ENCODE measurements at regions not wholly inside any gene's neighbourhood (a gene's known extent, or its start where the extent isn't known, plus 50 kb on each side); places are given as distances from the start of the nearest gene placed in this dataset.

GRCh38 chr2:6760132-6760531 lies 105.6 kb downstream of the CMPK2 start:
- no peak overlapping the region for H3K27ac ChIP-seq (ENCODE audit: low read length)
- H3F3A ChIP-seq (ENCODE audit: insufficient read depth, low read length, poor library complexity, severe bottlenecking), result no peaks in the 10 kb centered on the region
- H3K9me3 ChIP-seq (ENCODE audit: low read length), result no peaks in the 10 kb centered on the region
- no peaks in the 10 kb centered on the region for H3K9me2 ChIP-seq (ENCODE audit: insufficient read depth, low read length)
- no peaks in the 10 kb centered on the region for H3K27me3 ChIP-seq (ENCODE audit: insufficient read depth, low read depth, low read length)
- H3K36me3 ChIP-seq (ENCODE audit: insufficient read depth, low read length), result no peaks in the 10 kb centered on the region
- no peak overlapping the region for H3K4me3 ChIP-seq (ENCODE audit: low read length)
- no peaks in the 10 kb centered on the region for H4K20me1 ChIP-seq (ENCODE audit: insufficient read depth)
- TF ChIP-seq EP300 (conservative IDR thresholded peaks at IDR 0.05; ENCODE audit: poor library complexity, severe bottlenecking) (no peak), RAD21 (conservative IDR thresholded peaks at IDR 0.05) (no peak), MXI1 (conservative IDR thresholded peaks at IDR 0.05; ENCODE audit: poor library complexity, severe bottlenecking) (no peak), REST (IDR thresholded peaks at IDR 0.05; ENCODE audit: borderline replicate concordance) (no peak), POLR2AphosphoS5 (IDR thresholded peaks at IDR 0.05) (no peak), SMC3 (conservative IDR thresholded peaks at IDR 0.05; ENCODE audit: poor library complexity) (no peak), TAF1 (IDR thresholded peaks at IDR 0.05; ENCODE audit: low read depth) (no peak), EZH2 (IDR thresholded peaks at IDR 0.05; ENCODE audit: borderline replicate concordance, insufficient read depth, low read length, poor library complexity, severe bottlenecking) (no peak), CTCF (IDR thresholded peaks at IDR 0.05; ENCODE audit: poor library complexity, severe bottlenecking) (no peak)
- no peak overlapping the region for H3K9ac ChIP-seq (ENCODE audit: low read length)
- no peak overlapping the region for H2AFZ ChIP-seq (ENCODE audit: low read depth, low read length)
- H3K4me2 ChIP-seq (ENCODE audit: low read length), result no peak overlapping the region
- no peaks in the 10 kb centered on the region for H3K79me2 ChIP-seq (replicated peaks; ENCODE audit: insufficient read depth, low read length)

GRCh38 chr2:6764968-6765723 lies 100.6 kb downstream of the CMPK2 start:
- no peak overlapping the region for H2AFZ ChIP-seq (ENCODE audit: low read depth, low read length)
- no peaks in the 10 kb centered on the region for H3K9me3 ChIP-seq (ENCODE audit: low read length)
- H3K4me3 ChIP-seq (ENCODE audit: low read length), result no peak overlapping the region
- no peak overlapping the region for H3K9ac ChIP-seq (ENCODE audit: low read length)
- H3K4me2 ChIP-seq (ENCODE audit: low read length), result no peak overlapping the region
- H3K27ac ChIP-seq (ENCODE audit: low read length), result no peak overlapping the region
- no peaks in the 10 kb centered on the region for H4K20me1 ChIP-seq (ENCODE audit: insufficient read depth)
- TF ChIP-seq REST (IDR thresholded peaks at IDR 0.05; ENCODE audit: borderline replicate concordance) (no peak), SMC3 (conservative IDR thresholded peaks at IDR 0.05; ENCODE audit: poor library complexity) (no peak), RAD21 (conservative IDR thresholded peaks at IDR 0.05) (no peak), MXI1 (conservative IDR thresholded peaks at IDR 0.05; ENCODE audit: poor library complexity, severe bottlenecking) (no peak)
- no peaks in the 10 kb centered on the region for H3K79me2 ChIP-seq (replicated peaks; ENCODE audit: insufficient read depth, low read length)
- H3K36me3 ChIP-seq (ENCODE audit: insufficient read depth, low read length), result no peaks in the 10 kb centered on the region
- H3F3A ChIP-seq (ENCODE audit: insufficient read depth, low read length, poor library complexity, severe bottlenecking), result no peaks in the 10 kb centered on the region
- H3K9me2 ChIP-seq (ENCODE audit: insufficient read depth, low read length), result no peaks in the 10 kb centered on the region
- H3K27me3 ChIP-seq (ENCODE audit: insufficient read depth, low read depth, low read length), result no peaks in the 10 kb centered on the region

Data from neural cell (in vitro differentiated cells).